HG02610 (cell line): ENCODE measurements at regions not wholly inside any gene's neighbourhood (a gene's known extent, or its start where the extent isn't known, plus 50 kb on each side); places are given as distances from the start of the nearest gene placed in this dataset.

Experiments
- ATAC-seq: cut with Tn5 transposase; IDR thresholded peaks from one replicate; pipeline ENCODE4 v1.9.1; 2021; ENCODE audit warnings: mild to moderate bottlenecking, moderate library complexity; ENCODE audit not compliant: unreplicated experiment

DNA sequence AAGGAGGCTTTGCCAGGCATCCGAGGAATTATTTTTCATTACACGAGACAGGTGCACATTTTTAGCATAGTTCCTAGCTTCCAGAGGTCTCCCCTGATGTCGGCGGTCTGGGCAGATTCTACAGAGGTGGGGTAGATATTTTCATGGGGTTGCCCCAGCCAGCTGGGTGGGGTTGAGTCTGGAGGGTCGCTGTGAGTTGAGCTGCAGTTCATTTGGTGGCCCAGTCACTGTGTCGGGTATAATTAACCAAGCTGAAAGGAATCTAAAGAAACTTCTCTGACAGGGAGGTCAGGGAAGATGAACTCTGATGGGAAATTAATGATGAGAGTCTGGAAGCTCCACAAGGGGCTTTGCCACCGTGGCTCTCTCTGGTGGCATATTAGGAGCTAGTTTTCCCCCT is 233.7 kb upstream of the NAV2 start:
- ATAC-seq, result no peak

DNA sequence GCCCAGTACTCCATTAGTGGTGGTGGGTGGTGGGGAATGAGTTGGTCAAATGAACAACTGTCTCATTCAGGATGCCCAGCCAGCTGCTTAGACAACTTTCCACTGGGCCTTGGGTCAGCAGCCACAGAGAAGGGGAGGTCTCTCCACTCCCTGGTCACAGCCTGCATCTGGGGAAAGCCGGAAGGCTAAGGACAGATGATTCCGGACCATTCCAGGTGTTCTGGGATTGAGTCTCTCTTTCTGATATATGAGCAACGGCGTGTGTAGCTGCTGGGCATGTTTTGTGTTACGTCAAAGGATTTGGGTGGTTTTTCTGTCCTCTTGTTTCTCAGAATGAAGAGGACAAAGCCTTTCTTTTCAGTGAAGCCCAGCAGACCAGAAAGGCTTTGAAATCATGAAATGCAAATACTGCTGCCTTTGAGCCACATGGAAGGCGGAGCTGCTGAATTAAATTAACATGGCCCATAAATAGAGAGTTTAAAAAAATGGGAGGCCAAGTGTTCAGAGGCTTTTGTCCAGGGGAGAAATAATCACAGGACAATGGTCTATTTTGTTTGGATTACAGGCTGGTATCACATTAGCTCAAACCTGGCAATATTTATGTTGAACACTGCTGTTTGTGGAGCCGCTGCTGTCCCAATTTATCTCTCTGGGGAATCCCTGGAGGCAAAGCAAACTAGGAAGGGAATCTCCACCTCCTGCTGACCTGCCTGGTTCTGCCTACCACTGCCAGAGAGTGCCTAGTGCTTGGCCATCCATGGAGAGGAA is 234.4 kb upstream of the E2F8 start:
- ATAC-seq, result peak; percentile 88

DNA sequence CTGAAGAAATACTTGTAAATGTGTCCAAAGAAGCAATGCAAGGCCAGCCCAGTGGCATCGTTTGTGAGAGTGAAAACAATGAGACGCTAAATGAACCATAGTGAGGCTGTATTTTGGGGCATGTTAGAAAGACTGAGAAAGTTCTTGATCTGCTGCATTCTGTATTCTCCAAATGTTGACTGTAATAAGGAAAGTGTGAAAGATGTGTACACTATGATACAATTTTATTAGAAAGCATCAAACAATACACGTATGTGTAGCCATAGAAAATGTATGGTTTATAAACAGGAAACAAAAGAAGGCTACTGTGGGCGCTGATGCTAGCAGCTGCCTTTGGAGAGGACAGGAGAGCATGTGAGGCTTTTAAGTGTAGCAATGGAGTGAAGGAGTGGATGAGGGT is 233.5 kb upstream of the E2F8 start:
- no peak for ATAC-seq

DNA sequence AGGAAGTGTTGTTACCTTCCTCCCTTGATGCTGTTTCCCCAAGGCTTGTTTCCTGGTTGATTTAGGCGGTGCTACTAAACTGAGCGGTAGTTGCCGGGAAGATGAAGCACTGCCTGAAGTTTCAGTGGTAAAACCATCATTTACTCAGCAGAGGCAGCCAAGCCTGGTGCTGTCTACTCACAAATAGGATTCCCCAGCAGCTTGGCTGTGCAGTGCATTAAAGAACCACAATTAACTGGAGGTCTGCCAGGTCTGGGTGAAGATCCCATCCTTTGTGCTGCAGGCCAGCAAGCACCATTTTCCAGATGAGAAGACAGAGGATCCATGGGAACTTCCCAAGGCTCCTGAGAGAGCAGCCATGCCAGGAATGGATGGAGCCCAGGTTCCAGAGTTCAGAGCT is 231.9 kb upstream of the E2F8 start:
- peak; percentile 33 for ATAC-seq

DNA sequence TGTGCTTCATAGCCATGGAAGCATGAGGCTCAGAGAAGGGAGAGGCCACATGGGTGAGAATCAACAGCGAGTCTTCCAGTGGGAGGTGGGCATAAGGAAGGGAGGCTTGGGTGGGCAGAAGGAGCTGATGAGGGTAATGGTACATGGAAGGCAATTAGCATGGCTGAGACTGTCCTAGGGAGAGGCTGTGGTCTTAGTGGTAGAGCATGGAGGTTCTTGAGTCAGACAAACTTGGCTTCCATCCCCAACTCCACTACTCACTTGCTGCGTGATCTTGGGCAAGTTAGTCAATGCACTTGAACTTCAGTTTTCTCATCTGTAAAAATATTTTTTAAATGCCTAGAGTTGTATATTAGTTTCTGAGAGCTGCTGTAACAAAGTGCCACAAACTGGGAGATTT is 227.2 kb upstream of the E2F8 start:
- ATAC-seq, result no peak

DNA sequence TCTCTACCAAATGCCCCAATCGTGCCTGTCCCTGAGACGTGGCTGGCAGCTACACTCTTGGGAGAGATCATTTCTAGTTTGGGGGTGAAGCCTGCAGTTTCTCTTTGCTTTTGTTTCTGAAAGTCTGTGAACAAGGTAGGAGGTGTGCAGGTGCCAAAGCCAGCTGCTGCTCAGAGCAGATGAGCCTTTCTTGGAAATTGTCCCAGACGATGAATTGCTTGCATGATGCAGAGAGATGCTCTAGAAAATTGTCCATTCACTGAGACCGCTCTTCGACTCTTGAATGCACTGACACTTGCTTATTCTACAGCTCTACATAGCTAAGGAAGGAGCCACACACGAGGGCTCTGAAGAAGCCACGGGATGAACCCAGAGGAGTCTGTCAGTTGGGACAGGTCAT is 225.6 kb upstream of the E2F8 start:
- no peak for ATAC-seq

DNA sequence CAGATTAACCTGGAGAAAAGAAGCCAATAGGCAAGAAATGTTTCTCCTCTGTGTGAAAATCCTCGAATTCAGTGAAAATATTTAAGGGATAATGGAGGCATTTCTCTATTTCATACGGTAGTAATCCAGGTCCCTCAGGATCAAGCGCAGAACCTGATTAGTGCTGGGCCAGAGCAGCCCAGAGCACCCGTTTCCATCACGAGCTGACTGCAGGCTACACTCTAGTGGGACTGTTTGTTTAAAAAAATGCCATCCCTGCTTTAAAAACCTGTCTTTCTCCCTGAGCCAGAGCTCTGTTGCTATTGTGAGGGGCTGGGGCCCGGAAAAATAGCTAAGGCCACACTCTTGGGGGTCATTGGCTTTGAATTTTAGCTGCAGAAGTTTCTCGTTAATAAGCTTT is 223.2 kb upstream of the E2F8 start:
- ATAC-seq, result no peak

DNA sequence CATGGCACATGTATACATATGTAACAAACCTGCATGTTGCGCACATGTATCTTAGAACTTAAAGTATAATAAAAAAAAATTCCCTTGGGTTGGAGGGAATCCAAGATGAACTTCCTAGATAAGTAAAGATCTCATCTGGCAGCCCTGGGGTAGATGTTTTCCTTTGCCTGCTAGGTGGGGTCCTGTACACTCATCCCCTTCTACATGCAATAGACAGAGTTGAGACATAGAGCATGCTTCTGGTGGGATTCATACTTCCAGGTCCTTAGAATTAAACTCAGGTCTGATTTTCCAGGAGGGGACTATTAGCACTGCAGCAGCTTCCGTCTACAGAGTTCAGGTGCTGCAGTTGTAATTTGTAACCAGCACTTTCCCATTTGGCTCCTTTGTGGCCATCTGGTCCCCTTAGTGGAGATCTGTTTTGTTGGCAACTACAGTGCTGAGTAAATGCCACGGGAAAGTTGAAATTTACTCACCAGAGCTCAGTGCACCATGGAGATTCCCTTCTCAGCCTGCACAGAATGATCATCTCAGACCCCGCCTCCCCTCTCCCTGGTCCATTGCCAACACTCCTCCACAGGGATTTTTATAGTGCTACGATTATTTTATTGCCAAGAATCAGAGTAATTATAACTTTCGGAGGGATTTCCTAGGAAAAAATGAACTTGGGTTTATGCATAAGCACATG is 220.1 kb upstream of the E2F8 start:
- ATAC-seq, result no peak

DNA sequence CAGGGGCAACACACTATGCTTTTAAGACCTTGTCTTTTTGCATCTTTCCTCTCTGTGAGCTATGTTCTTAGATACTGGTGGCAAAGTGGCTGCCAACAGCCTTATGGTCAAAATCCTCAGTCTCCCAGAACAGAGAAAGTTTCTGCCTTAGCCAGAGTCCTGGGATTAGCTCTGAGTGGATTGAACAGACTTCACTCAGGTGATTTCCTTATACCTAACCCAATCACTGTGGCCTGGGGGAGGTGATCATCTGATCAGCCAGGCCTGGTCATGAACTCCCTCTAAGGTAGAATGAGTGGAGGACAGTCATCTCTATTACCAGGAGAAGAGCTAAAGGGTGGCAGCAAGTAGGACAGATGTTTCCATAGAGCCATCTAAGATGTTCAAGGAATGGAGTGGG is 218.5 kb upstream of the E2F8 start:
- no peak for ATAC-seq

DNA sequence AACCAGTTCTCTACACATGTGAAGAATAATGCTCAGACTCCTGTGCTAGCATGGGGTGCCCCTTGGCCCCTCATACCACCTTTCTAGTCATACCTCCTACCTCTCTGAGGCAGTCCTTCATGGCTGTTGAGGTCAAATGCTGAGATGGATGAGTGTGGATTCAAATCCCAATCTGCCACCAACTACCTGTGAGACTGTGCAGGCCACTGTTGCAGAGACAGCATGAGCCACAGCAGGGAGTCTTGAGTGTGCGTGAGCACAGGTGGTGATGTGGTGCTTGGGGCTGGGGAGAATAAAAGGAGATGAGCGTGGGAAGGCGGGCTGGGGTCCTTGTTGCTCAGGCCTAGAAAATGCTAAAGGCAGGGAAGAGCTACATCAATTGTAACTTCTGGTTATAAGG is 218.0 kb upstream of the E2F8 start:
- ATAC-seq, result no peak

DNA sequence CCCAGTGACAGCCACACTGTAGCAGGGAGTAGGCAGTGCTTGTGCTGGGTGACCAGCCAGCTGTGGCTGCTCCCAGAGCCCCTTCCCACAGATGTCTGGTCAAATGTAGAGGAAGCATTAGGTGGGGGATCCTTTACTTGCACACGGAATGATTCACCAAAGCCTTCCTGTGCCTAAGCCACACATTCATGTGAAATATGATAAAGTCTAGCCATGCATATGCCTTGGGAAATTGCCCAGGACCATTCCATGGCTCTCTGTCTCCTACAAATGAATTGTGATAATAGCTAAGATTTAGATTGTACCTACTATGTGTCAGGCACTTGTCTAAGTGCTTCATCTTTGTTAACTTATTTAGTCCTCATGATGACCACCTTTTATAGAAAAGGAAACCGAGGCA is 217.5 kb upstream of the E2F8 start:
- ATAC-seq, result no peak

DNA sequence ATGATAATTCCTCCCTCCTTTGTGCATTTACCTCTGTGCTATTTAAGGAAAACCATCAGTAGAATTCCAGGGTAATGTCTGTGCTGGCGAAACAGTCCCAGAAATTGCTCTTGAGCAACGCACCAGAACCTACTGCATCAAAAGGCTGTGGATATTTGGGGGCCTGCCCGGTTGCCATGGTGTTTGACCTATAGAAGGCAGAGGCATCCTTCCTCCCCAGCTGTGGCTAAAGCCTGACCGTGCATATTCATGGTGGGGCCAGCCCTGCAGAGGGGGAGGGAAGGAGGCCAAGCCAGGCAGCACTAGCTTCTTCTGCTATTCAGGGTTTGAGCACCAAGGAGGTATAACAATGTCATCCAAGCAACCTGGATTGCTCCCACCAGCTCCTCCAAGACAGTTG is 215.0 kb upstream of the E2F8 start:
- no peak for ATAC-seq

DNA sequence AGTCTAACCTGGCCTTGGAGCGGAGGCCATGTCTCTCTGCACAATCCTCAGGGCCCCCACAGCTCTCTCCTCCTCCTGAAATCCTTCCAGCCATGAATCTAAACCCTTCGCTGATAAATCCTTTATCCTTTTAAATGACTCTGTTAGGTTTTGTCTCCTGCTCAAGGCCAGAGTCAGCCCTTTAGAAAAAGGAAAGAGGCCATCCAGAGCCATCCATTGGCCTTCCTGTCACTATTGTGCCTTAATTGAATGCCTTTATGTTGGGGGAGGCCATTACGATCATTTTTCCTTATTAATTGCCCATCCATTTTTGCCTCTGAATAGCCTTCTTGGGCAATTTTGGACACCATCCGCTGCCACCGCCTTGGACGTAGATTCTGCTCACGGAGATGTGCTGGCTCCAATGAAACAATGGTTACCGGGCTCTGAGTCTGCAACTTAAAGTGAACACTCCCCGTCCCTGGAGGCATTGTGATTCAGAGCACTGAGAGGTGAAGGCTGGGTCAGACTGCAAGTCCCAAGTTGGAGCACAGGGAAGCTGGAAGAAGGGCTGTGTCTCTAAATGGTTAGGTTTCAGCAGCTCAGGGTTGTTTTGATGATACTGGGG is 213.0 kb upstream of the E2F8 start:
- no peak for ATAC-seq

DNA sequence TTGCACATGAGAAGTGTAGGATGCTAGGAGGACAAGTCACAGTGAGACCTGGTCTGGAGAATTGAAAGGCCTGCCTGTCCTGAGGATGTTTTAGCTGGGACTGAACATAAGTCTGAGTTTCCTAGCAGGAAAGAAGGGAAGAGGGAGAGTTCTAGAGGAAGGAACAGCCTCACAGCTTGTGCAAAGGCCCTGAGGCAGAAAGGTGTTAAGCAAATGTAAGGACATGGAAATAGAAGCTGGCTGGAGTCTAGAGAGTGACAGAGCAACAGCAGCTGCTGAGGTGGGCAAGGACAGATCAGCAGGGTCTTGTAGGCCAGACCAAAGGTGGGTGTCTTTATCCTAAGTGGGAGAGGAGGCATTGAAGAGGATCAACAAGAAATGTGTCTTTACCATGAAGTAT is 210.9 kb upstream of the E2F8 start:
- ATAC-seq, result no peak

DNA sequence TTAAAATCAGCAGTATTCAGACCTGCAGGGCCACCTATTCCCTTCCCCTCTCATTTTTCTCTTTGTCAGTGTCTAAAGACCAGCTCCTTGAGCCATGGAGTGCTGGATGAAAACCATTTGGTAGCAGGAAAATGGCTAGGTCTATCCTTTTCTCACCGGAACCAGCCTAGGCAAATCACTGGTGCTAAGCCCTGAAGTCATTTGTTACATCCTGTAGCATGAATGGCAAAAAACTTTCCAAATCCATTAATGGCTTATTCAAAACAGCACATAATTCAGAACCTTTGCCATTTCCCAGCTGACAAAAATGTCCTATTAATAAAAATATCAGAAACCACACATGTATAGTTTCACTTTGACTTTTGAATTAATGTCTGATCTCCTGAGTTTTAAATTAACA is 209.5 kb upstream of the E2F8 start:
- no peak for ATAC-seq

DNA sequence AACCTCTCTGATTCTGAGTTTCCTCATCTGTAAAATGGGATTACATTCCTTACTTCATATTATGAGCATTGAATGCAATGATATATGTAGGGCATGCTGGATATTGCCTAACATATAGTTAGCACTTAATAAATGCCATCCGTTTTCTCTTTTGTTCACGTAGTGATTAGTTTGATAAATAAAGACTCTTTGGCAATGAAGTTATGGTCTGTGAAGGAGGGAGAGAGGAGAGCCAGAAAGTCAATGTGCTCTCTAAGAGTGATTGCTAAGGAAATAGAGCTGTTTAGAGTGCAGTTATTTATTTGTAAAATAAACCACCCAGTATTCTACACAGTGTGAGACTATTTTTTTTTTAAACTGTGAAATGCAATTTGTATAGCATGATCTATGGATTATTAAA is 207.9 kb upstream of the E2F8 start:
- no peak for ATAC-seq

DNA sequence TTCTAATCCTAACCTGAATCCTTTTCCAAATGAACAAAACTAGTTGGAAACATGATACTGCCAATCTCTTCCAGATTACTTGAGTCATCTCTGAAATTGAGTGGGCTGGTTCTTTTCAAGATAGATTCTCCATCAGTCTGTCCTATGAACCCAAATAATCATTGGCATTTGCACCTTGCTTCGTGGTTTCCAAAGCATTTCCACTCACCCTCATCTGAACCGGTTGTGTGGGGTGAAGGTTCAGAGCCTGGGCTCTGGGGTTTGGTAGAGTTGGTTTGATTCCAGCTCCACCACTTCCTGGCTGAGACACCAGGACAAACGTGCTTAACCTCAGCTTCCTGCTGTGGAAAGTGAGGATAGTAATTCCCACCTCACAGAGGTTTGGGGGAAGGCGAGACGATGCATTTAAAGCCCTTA is 206.4 kb upstream of the E2F8 start:
- ATAC-seq, result no peak

DNA sequence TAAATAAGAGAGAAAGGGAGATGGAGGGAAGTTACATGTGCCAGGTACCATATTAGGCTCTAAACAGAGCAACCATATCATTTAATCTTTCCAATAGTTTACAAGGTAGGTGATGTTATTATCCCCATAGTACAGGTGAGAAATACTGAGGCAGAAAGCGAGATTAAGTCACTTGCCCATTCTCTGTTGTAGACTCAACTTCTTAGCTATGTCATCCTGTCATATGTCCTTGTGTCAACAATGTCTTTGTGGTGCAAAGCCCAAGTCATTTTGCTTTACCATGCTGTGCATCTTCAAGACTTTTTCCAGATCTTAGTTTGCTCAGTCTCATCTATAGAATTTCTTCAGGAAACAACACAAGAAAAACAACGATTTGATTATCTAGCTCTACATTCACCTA is 205.0 kb upstream of the E2F8 start:
- ATAC-seq, result peak; percentile 20

DNA sequence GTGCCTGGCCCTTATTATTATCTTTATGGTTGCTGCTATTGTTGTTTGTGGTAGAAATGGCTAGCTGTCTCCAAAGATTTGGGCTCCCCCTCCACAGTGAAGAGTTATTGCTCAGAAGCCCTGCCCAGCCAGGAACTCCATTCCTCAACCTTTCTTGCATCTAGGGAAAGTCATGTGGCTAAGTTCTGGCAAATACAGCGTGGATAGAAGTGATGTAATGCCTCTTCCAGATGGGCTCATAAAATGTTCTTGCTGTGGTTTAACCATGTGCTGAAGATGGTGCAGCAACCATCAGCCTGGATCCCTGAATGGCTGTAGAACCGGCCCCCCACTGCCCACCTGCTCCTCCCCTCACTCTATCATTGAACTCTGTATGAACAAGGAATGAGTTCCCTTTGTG is 203.5 kb upstream of the E2F8 start:
- ATAC-seq, result no peak

DNA sequence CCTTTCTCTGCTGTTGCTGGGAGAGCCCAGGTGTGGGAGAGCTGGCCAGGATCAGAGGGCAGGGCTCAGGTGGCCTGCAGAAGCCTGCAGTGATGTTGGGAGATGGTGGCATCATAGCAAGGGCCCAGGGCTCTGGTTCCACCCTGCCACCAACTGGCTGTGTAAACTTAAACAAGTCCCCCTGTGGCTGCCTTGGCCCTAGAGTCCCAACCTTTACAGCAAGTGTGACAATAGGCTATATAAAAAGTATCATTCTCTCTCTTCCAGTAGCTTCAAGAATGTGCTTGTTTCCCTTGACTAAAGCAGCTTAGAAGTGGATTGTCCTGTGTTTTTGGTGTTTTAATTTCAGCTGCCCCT is 201.8 kb upstream of the E2F8 start:
- ATAC-seq, result no peak

DNA sequence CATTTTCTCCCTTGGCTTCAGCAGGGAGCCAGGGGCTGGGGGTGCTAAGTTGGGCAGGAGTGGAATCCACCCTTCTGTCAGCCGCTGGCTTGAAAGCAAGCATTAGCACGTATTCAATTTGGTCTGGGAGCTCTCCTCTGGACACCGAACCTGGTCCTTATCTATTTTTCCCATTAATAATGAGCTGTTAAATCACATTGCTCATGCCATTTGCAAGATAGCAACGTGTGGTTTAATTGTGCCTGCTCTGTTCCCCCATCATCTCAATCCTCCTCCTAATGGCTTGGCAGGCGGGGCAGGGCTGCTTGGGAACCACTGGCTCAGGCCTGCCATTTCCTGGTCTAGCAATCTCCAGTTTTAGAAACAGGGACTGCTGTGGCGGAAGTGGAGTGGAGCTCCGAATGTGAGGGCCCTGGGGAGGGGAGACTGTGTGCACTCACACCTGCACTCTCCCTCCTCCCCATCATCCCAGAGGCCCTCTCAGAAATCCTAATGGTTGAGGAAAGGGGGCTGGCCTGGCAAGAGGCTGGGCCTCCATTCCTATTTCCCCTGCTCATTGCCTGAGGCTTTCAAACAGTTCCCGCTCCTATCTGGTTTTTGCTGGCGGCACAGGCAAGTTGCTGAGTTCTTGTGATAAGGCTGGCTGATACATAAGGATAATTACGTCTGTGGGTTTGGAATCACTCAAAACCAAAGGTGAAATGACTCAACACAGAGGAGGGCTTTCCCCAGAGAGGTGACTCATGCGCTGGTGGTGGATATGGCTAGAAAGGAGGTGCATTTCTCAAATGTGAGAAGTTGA is 201.2 kb upstream of the E2F8 start:
- peak; percentile 90 for ATAC-seq

DNA sequence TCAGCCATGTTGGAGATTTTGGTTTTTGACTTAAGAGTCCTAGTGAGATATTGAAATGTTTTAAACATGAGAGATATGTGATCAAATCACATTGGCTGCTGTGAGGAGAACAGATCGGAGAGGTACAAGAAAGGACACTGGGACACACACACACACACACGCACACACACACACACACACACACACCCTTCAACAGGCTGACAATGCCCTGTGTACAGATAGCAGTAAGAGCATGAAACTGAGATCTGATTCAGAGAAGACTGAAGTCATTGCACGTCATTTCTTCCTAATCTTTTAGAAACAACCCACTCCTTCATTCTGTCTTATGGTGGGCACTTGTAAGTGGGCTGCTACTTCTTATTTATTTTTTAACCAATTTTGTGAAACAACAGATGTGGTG is 200.5 kb upstream of the E2F8 start:
- no peak for ATAC-seq
